HEK293T (cell line): ENCODE measurements at regions not wholly inside any gene's neighbourhood (a gene's known extent, or its start where the extent isn't known, plus 50 kb on each side); places are given as distances from the start of the nearest gene placed in this dataset.

ENCODE experiments used
- BHLHE40 ChIP-seq: fragments of 450-650 bp; IDR thresholded peaks from 2 replicates; pipeline ENCODE4 v1.6.1; 2016; ENCODE audit warnings: mild to moderate bottlenecking, moderate library complexity, borderline replicate concordance
- ELF4 ChIP-seq: fragments of 450-650 bp; IDR thresholded peaks from 2 replicates; pipeline ENCODE4 v1.6.1; 2017; ENCODE audit warnings: antibody characterized with exemption
- FOXA1 ChIP-seq: fragments of 450-650 bp; IDR thresholded peaks from 2 replicates; pipeline ENCODE4 v1.6.1; 2016; ENCODE audit warnings: mild to moderate bottlenecking
- FOXK2 ChIP-seq: fragments of 450-650 bp; IDR thresholded peaks from 2 replicates; pipeline ENCODE4 v1.6.1; 2016; ENCODE audit warnings: mild to moderate bottlenecking
- FOXM1 ChIP-seq: fragments of 450-650 bp; IDR thresholded peaks from 2 replicates; pipeline ENCODE4 v1.6.1; 2017; ENCODE audit warnings: mild to moderate bottlenecking, borderline replicate concordance
- HDGF ChIP-seq: fragments of 450-650 bp; IDR thresholded peaks from 2 replicates; pipeline ENCODE4 v1.6.1; 2017; ENCODE audit warnings: antibody characterized with exemption, borderline replicate concordance
- LEF1 ChIP-seq: fragments of 450-650 bp; IDR thresholded peaks from 2 replicates; pipeline ENCODE4 v1.6.1; 2017; ENCODE audit warnings: mild to moderate bottlenecking, borderline replicate concordance
- PKNOX1 ChIP-seq: fragments of 450-650 bp; IDR thresholded peaks from 2 replicates; pipeline ENCODE4 v1.6.1; 2016
- SP1 ChIP-seq: fragments of 450-650 bp; IDR thresholded peaks from 2 replicates; pipeline ENCODE4 v1.6.1; 2017
- SUZ12 ChIP-seq: fragments of 450-650 bp; IDR thresholded peaks from 2 replicates; pipeline ENCODE4 v1.6.1; 2016; ENCODE audit warnings: mild to moderate bottlenecking
- TARDBP ChIP-seq: fragments of 450-650 bp; IDR thresholded peaks from 2 replicates; pipeline ENCODE4 v1.6.1; 2016

- TF ChIP-seq FOXM1: no peak
- no peak for TF ChIP-seq FOXA1
- TF ChIP-seq TARDBP: no peak
- TF ChIP-seq ELF4: no peak
- TF ChIP-seq PKNOX1: no peak
- no peak for TF ChIP-seq SP1
- no peak for TF ChIP-seq HDGF
- TF ChIP-seq LEF1: no peak
- TF ChIP-seq BHLHE40: no peak
- TF ChIP-seq SUZ12: no peak
- no peak for TF ChIP-seq FOXK2
Measured at GRCh38 chr9:86488345-86488744, 134.1 kb upstream of the TUT7 start.
